SH-SY5Y (cell line): ENCODE measurements at regions not wholly inside any gene's neighbourhood (a gene's known extent, or its start where the extent isn't known, plus 50 kb on each side); places are given as distances from the start of the nearest gene placed in this dataset.

Experiments
- GATA2 ChIP-seq: IDR thresholded peaks from 2 replicates; pipeline ENCODE4 v1.6.1; 2011; ENCODE audit warnings: mild to moderate bottlenecking, low read depth, low read length
- GATA3 ChIP-seq: IDR thresholded peaks from 2 replicates; pipeline ENCODE4 v1.6.1; 2011; ENCODE audit warnings: low read depth, mild to moderate bottlenecking, low read length, moderate library complexity

- TF ChIP-seq GATA2 = no peak
- TF ChIP-seq GATA3 = no peak
Measured at GRCh38 chr2:215751911-215752272, 261.5 kb downstream of the MREG start.
